GM21576 (cell line): ENCODE measurements at regions not wholly inside any gene's neighbourhood (a gene's known extent, or its start where the extent isn't known, plus 50 kb on each side); places are given as distances from the start of the nearest gene placed in this dataset.

Experiments used
- ATAC-seq: cut with Tn5 transposase; IDR thresholded peaks from one replicate; pipeline ENCODE4 v1.9.1; 2021; ENCODE audit warnings: mild to moderate bottlenecking, moderate library complexity; ENCODE audit not compliant: unreplicated experiment

DNA sequence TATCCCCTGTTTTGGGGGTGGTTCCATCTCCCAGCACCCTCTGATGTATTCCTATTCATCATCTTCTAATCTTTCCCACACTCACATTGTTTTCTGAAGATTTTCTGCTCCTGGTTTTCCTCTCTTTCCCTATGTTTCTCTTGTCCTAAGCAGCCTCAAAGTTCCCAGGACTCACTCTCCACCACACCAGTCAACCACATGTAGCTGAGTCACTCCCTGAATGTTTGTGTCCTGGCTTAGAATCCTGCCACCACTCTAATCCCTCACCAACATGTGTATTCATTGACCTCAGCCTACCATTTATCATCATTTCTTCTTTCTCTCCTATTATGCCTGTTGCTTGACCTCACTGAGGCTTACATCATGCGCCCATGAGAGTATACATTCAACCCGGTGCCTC is 282.4 kb upstream of the ADAMTS16 start:
- ATAC-seq: no peak

DNA sequence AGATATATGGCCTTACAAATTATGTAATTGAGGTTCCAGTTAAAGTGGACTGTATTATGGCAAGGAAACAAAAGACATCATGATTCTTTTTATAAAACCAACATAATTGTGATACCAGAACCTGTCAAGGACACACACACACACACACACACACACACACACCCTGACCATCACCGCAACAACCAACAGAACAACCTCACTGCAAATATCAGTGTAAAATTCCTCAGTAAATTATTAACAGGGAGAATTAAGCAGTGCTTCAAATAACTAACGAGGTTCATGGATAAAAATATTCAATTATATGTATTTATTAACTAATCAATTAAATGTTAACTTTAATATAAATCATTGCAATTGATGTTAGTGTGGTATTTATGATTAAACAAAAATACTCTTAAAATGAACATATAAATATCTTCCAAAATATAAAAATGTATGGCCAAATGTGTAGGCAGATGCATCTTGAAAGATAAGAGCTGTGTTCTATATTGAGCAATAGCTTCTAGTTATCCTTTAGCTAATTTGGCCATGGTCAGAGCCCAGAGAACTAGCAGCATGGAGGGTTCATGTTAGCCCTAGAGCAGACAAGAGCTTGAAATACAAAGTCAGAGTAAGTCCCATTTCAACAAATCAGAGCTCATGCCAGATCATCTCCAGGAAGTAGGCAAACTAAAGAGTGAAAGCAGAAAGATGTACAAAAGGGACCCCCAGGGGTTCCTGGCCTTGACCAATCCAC is 280.5 kb upstream of the ADAMTS16 start:
- no peak for ATAC-seq

DNA sequence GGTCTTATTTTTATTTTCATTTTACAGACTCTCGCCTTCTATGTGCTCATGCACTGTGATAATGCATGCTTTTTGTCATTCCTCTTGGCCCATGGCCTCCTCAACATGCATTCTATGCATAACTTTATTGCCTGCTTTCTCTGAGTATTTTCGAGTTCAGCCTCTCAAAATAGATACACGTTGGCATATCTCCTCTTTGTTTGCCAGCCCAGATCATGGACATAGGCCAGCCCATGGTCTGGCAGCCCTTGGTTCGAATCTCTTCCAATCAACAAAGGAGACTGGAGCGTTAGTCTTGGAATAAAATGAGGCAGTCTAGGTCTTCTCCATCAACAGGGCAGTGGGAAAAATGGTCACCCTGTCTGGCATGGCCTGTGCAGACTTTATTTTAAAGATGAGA is 279.5 kb upstream of the ADAMTS16 start:
- ATAC-seq: no peak

GRCh38 chr5:4862500-4862899 is 277.6 kb upstream of the ADAMTS16 start:
- no peak for ATAC-seq

GRCh38 chr5:4866131-4866659 is 273.9 kb upstream of the ADAMTS16 start:
- no peak for ATAC-seq

- ATAC-seq: no peak
Observed at GRCh38 chr5:4866817-4867216, 273.3 kb upstream of the ADAMTS16 start.

- no peak for ATAC-seq
Observed at GRCh38 chr5:4868140-4868735, 271.9 kb upstream of the ADAMTS16 start.

DNA sequence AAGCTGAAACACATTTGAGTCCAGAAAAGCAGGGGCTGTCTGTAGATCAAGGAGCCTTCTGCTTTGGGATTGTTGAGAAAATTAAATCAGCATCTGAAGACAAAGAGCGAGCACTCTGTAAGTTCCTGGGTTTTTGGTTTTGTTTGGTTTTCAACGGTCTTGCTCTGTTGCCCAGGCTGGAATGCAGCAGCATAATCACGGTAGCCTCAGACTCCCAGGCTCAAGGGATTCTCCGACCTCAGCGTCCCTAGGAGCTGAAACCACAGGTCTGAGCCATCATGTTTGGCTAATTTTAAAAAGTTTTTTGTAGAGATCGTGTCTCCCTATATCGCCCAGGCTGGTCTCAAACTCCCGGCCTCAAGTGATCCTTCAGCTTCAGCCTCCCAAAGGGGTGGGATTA is 266.5 kb upstream of the ADAMTS16 start:
- no peak for ATAC-seq

DNA sequence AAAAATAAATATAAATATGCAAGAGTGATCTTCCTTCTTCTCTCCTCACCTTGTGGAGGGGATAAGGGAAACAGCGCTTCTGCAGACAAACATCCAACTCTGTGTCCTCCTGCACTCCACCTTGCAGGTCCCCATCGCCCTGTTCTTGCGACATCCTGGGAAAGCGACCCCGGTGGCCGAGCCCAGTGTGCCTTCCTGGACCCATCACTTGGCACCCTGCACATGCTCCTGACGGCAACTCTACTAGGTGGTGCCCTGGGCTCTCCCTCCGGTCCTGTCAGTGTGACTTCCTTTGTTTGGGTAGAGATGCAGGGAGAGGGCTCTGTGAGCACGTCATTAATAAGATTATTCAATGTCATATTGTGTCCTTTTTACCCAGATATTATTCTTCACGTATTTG is 266.0 kb upstream of the ADAMTS16 start:
- ATAC-seq: no peak

- ATAC-seq: no peak
Observed at GRCh38 chr5:4875942-4876341, 264.2 kb upstream of the ADAMTS16 start.

DNA sequence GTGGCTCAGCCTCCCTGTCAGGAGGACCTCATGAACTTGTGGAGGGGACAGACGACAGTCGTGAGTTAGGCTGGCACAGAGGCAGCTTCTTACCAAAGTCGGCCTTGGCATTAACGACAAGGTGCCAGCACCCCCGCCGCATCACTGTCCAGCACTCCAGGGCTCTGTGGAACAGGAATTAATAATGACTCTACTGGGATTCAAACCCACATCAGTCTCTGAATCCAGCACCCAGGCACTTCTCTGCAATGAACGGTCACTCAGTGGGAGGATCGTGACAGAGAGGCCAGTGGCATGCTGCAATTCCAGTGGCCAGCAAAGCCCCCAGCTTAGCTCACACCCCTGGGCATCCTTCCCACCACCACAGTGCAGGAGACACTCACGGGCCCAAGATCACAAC is 263.3 kb upstream of the ADAMTS16 start:
- no peak for ATAC-seq

DNA sequence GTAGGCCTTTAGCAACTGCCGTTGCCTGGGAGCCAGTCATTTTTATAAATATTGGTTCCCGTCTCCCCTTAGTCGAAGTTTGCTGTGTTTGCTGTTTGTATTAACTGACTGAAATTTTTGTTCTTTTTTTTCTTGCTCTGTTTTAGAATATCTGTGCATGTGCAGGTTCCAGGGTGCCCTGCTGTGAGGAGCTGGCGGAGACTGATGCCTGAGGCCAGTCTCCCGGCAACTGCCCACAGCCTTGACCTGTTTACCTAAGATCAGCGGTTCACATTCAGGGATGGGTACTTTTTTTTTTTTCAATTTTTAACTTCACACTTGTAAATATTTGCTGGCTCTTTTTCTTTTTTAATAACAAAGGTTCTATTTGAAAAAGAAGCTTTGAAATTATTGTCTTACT is 262.6 kb upstream of the ADAMTS16 start:
- ATAC-seq: no peak

GRCh38 chr5:4879075-4879474 is 261.1 kb upstream of the ADAMTS16 start:
- ATAC-seq: no peak

DNA sequence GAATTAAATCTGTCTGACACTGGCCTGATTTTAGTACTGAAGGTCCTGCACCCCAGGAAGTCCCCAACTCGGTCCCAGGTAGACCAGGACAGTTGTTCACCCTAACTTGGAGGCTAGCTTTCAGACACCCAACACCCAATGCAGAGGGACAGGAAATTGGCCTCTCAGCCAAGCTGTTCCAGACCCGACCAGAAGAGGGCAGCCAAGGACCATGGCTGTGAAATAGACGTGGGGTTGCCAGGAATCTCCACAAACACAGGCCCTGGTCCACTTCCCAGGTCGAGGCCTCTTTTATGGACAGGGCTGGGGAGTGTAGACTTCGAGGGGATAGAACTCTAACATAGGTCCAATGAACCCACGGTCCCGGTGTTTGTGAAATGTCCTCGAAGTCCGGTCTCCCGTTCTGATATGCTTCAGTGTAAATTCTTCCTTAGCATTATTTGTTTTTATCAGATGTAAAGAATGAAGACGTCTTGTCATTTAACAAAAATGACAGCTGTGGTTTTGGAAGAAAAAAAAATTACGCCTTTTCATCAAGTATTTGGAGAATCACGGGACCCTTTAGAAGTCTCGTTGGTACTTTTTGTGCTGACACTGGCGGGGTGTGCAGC is 260.3 kb upstream of the ADAMTS16 start:
- ATAC-seq: peak; percentile 79

- no peak for ATAC-seq
Observed at GRCh38 chr5:4880304-4880741, 259.8 kb upstream of the ADAMTS16 start.

DNA sequence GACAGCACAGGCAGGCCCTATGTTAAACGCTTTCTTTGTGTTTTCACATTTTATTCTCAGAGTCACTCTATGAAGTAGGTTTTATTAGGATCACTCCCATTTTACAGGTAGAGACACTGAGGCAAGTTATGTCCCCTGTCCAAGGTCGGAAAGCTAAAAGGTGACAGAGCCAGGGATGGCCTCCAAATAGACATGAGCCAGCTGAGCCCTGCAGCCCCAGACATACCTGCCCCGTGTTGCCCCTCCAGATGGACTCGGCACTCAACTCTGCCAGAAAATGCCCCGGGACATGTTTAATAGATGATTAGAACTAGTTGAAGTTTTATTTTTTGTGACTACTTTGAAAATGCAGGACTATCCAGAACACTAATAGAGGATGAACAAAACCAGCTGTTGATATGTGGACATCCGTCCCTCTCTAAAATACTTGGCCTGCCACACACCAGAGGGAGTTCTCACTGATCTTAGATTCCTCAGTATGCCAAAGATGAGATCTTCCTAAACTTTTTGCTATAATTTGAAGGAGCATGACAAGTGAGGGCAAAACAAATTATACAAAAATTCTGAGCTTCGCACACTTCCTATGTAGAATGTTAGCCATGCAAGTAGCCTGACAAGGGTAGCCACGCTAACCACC is 258.6 kb upstream of the ADAMTS16 start:
- ATAC-seq: no peak

DNA sequence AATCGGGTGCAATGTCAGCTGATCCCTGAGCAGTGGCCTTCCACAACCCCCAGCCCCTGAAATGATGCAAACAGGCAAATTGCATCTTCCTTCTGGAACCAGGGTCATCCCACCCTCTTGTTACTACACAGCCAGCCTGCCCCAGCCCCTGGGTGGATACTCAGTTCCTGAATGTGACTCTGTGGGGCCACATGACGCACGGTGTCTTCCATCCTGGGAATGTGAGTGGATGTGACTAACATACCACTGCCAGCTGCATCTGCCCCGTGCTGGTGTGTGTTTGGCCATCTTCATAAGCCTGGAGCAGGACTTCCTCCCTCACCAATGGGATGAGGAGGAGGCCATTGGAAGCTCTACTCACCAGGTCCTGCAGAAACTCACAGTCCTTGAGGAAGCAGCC is 257.9 kb upstream of the ADAMTS16 start:
- no peak for ATAC-seq

DNA sequence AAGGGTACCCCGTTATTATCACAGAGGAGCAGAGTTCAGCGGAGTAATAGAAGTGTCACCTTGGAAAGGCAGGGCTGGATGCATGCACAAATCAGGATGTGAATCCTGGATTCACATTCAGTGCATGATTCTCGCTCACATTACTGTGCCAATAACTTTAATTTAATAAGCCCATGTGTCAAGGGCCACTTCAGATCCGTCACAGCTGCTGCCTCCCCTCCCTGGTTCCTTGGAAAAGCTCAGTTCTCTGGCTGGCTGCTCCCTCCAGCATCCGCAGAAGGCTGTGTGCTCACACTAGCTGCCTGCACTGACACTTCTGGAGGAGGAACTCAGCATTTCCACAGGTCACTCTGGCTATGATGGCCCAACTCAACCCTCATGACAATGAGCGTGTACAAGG is 256.8 kb upstream of the ADAMTS16 start:
- ATAC-seq: no peak

DNA sequence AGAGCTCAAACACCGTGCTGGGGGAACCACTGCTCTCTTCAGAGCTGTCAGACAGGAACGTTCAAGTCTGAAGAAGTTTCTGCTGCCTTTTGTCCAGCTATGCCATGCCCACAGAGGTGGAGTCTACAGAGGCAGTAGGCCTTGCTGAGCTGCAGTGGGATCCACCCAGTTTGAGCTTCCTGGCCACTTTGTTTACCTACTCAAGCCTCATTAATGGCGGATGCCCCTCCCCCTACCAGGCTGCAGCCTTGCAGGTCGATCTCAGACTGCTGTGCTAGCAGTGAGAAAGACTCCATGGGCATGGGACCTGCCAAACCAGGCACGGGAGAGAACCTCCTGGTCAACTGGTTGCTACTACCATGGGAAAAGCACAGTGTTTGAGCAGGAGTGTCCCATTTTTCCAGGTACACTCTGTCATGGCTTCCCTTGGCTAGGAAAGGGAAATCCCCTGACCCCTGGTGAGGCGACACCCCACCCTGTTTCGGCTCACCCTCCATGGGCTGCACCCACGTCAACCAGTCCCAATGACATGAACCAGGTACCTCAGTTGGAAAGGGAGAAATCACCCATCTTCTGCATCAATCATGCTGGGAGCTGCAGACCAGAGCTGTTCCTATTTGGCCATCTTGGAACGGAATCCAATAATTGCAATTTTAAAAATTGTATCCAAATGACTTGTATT is 246.9 kb upstream of the ADAMTS16 start:
- no peak for ATAC-seq

DNA sequence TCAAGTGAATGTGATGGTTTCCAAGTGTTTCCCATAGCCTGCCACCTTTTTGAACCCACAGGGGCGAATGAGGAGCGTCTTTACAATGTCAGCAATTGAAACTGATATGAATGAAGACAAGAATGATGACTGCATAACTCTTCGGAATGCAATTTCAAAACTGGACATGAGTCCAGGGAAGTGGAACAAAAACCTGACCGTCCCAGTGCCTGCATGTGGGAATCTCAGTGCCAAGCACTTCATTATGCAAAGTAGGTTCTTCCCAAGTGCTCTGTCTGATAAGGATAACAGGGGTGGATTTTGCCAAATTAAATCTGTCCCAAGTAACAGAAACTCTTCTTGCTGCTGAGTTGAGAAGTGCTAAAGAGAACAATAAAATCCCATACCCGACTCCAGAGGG is 243.8 kb upstream of the ADAMTS16 start:
- no peak for ATAC-seq

DNA sequence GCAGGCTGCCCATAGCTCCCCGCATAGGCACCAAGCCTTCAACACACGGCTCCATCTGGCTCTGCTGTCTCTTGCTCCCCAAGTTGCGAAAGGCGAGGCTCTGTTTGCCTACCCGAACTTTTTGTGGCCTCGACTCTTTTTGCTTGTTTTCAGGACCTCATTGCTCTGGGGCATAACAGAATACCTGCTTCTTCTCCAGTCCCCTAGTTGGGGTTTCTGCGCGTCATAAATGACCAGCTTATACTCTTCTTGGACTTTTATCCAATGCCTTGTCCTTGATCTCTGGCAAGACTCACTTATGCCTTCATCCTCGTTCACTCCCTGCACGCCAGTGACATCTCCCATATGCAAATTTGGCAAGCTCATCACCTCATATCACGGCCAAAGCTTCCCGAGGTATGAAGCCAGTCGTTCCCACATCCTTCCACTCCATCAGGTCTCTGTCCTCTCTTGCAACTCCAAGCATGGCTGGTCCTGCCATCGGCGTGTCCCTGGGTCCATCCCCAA is 238.8 kb upstream of the ADAMTS16 start:
- ATAC-seq: no peak
